ENCODE measurements at regions not wholly inside any gene's neighbourhood (a gene's known extent, or its start where the extent isn't known, plus 50 kb on each side); places are given as distances from the start of the nearest gene placed in this dataset.
A peak's percentile ranks its signal among the peaks of the same experiment; 100 is the strongest.

- Histone ChIP-seq H2AFZ (ENCODE audit: low read depth, low read length) (no peak overlapping the region), H3K4me3 (ENCODE audit: insufficient read depth in 1 of 2, low read depth in 1 of 2, low read length in 2 of 2) (no peak overlapping the region), H3K18ac (ENCODE audit: low read depth in 1 of 2, low read length in 2 of 2) (no peak overlapping the region), H4K91ac (ENCODE audit: low read length) (no peak overlapping the region), H3K27me3 (ENCODE audit: control insufficient read depth in 1 of 2, insufficient read depth in 1 of 2, low read length in 2 of 2) (peaks cover 0 to under 1% of the 10 kb centered on the region in 2 experiments), H3K36me3 (ENCODE audit: control insufficient read depth in 1 of 2, insufficient read depth in 2 of 2, low read depth in 1 of 2, low read length in 2 of 2) (no peaks in the 10 kb centered on the region), H2BK15ac (ENCODE audit: low read depth, poor library complexity, severe bottlenecking) (no peak overlapping the region), H3K14ac (ENCODE audit: low read length in 2 of 2) (no peak overlapping the region), H2AK5ac (ENCODE audit: low read length, severe bottlenecking) (no peak overlapping the region), H2BK120ac (ENCODE audit: low read depth, low read length) (no peak overlapping the region), H2BK12ac (ENCODE audit: low read length in 2 of 2) (no peak overlapping the region), H3K23ac (ENCODE audit: low read length in 2 of 2) (no peak overlapping the region), H3K9me3 (ENCODE audit: control insufficient read depth, low read length) (peaks cover 1% of the 10 kb centered on the region), H3K9ac (ENCODE audit: low read length) (no peak overlapping the region), H3K4me2 (ENCODE audit: low read length, poor library complexity, severe bottlenecking) (no peak overlapping the region), H2BK5ac (ENCODE audit: low read depth, low read length, poor library complexity, severe bottlenecking) (no peak overlapping the region), H3K4ac (ENCODE audit: low read depth in 1 of 2, low read length in 2 of 2) (no peak overlapping the region), H3K4me1 (ENCODE audit: control insufficient read depth, insufficient read depth, low read depth, low read length) (no peaks in the 10 kb centered on the region), H3K27ac (ENCODE audit: low read length, poor library complexity, severe bottlenecking) (no peak overlapping the region), H4K8ac (ENCODE audit: low read length) (no peak overlapping the region), H3K79me1 (replicated peaks; ENCODE audit: low read length, poor library complexity, severe bottlenecking) (no peaks in the 10 kb centered on the region)
- 54% methylated on average over 6 of the region's 6 CpGs for WGBS
- no peak for DNase-seq
Observed at GRCh38 chr7:67470256-67470751, 473.7 kb downstream of the TYW1 start.

GRCh38 chr7:67475293-67475692 lies 478.7 kb downstream of the TYW1 start:
- WGBS, result 82% methylated on average over 1 of the region's 1 CpG
- Histone ChIP-seq H3K4ac (ENCODE audit: low read depth in 1 of 2, low read length in 2 of 2) (no peak overlapping the region), H3K4me2 (ENCODE audit: low read length, poor library complexity, severe bottlenecking) (no peak overlapping the region), H2BK5ac (ENCODE audit: low read depth, low read length, poor library complexity, severe bottlenecking) (no peak overlapping the region), H3K14ac (ENCODE audit: low read length in 2 of 2) (no peak overlapping the region), H2BK120ac (ENCODE audit: low read depth, low read length) (no peak overlapping the region), H3K4me3 (ENCODE audit: insufficient read depth in 1 of 2, low read depth in 1 of 2, low read length in 2 of 2) (no peak overlapping the region), H3K18ac (ENCODE audit: low read depth in 1 of 2, low read length in 2 of 2) (no peak overlapping the region), H3K79me1 (replicated peaks; ENCODE audit: low read length, poor library complexity, severe bottlenecking) (no peaks in the 10 kb centered on the region), H2AFZ (ENCODE audit: low read depth, low read length) (no peak overlapping the region), H3K23ac (ENCODE audit: low read length in 2 of 2) (no peak overlapping the region), H3K36me3 (ENCODE audit: control insufficient read depth in 1 of 2, insufficient read depth in 2 of 2, low read depth in 1 of 2, low read length in 2 of 2) (no peaks in the 10 kb centered on the region), H3K4me1 (ENCODE audit: control insufficient read depth, insufficient read depth, low read depth, low read length) (no peaks in the 10 kb centered on the region), H3K27me3 (ENCODE audit: control insufficient read depth in 1 of 2, insufficient read depth in 1 of 2, low read length in 2 of 2) (peaks cover 0 to 2% of the 10 kb centered on the region in 2 experiments), H3K9ac (ENCODE audit: low read length) (no peak overlapping the region), H2BK15ac (ENCODE audit: low read depth, poor library complexity, severe bottlenecking) (no peak overlapping the region), H3K9me3 (ENCODE audit: control insufficient read depth, low read length) (no peaks in the 10 kb centered on the region), H2AK5ac (ENCODE audit: low read length, severe bottlenecking) (no peak overlapping the region), H3K27ac (ENCODE audit: low read length, poor library complexity, severe bottlenecking) (no peak overlapping the region), H4K8ac (ENCODE audit: low read length) (no peak overlapping the region), H2BK12ac (ENCODE audit: low read length in 2 of 2) (no peak overlapping the region), H4K91ac (ENCODE audit: low read length) (no peak overlapping the region)
- no peak for DNase-seq

GRCh38 chr7:67478066-67478465 lies 481.4 kb downstream of the TYW1 start:
- no peak overlapping the region for H2BK15ac ChIP-seq (ENCODE audit: low read depth, poor library complexity, severe bottlenecking)
- no peak overlapping the region for H3K4me2 ChIP-seq (ENCODE audit: low read length, poor library complexity, severe bottlenecking)
- H3K27ac ChIP-seq (ENCODE audit: low read length, poor library complexity, severe bottlenecking), result no peak overlapping the region
- no peaks in the 10 kb centered on the region for H3K79me1 ChIP-seq (replicated peaks; ENCODE audit: low read length, poor library complexity, severe bottlenecking)
- no peak overlapping the region for H3K4me3 ChIP-seq (ENCODE audit: insufficient read depth in 1 of 2, low read depth in 1 of 2, low read length in 2 of 2)
- no peak overlapping the region for H3K9ac ChIP-seq (ENCODE audit: low read length)
- H4K8ac ChIP-seq (ENCODE audit: low read length), result no peak overlapping the region
- H4K91ac ChIP-seq (ENCODE audit: low read length), result no peak overlapping the region
- no peaks in the 10 kb centered on the region for H3K36me3 ChIP-seq (ENCODE audit: control insufficient read depth in 1 of 2, insufficient read depth in 2 of 2, low read depth in 1 of 2, low read length in 2 of 2)
- H3K4me1 ChIP-seq (ENCODE audit: control insufficient read depth, insufficient read depth, low read depth, low read length), result no peaks in the 10 kb centered on the region
- WGBS, result 69% methylated on average over 6 of the region's 6 CpGs
- H3K9me3 ChIP-seq (ENCODE audit: control insufficient read depth, low read length), result no peaks in the 10 kb centered on the region
- H2BK12ac ChIP-seq (ENCODE audit: low read length in 2 of 2), result no peak overlapping the region
- H2BK120ac ChIP-seq (ENCODE audit: low read depth, low read length), result no peak overlapping the region
- H3K18ac ChIP-seq (ENCODE audit: low read depth in 1 of 2, low read length in 2 of 2), result no peak overlapping the region
- no peak overlapping the region for H2BK5ac ChIP-seq (ENCODE audit: low read depth, low read length, poor library complexity, severe bottlenecking)
- DNase-seq, result no peak
- no peak overlapping the region for H3K4ac ChIP-seq (ENCODE audit: low read depth in 1 of 2, low read length in 2 of 2)
- H3K27me3 ChIP-seq (ENCODE audit: control insufficient read depth in 1 of 2, insufficient read depth in 1 of 2, low read length in 2 of 2), result peaks cover 3 to 17% of the 10 kb centered on the region in 2 experiments
- H2AFZ ChIP-seq (ENCODE audit: low read depth, low read length), result no peak overlapping the region
- no peak overlapping the region for H3K23ac ChIP-seq (ENCODE audit: low read length in 2 of 2)
- H2AK5ac ChIP-seq (ENCODE audit: low read length, severe bottlenecking), result no peak overlapping the region
- H3K14ac ChIP-seq (ENCODE audit: low read length in 2 of 2), result no peak overlapping the region

- H4K8ac ChIP-seq (ENCODE audit: low read length), result no peak overlapping the region
- peak overlapping the region; percentile 47 for H2AFZ ChIP-seq (ENCODE audit: low read depth, low read length)
Observed at GRCh38 chr7:67484244-67484751, 487.7 kb downstream of the TYW1 start.

More at GRCh38 chr7:67484244-67484751, 487.7 kb downstream of the TYW1 start:
- Histone ChIP-seq H2BK15ac (ENCODE audit: low read depth, poor library complexity, severe bottlenecking) (no peak overlapping the region), H3K4me2 (ENCODE audit: low read length, poor library complexity, severe bottlenecking) (peak overlapping the region; percentile 76), H3K4me1 (ENCODE audit: control insufficient read depth, insufficient read depth, low read depth, low read length) (peaks cover 2% of the 10 kb centered on the region), H3K79me1 (replicated peaks; ENCODE audit: low read length, poor library complexity, severe bottlenecking) (no peaks in the 10 kb centered on the region), H2BK120ac (ENCODE audit: low read depth, low read length) (no peak overlapping the region), H3K14ac (ENCODE audit: low read length in 2 of 2) (no peak overlapping the region), H3K27ac (ENCODE audit: low read length, poor library complexity, severe bottlenecking) (no peak overlapping the region), H2BK12ac (ENCODE audit: low read length in 2 of 2) (no peak overlapping the region), H3K18ac (ENCODE audit: low read depth in 1 of 2, low read length in 2 of 2) (no peak overlapping the region), H3K4me3 (ENCODE audit: insufficient read depth in 1 of 2, low read depth in 1 of 2, low read length in 2 of 2) (peak overlapping the region in 1 of 2 experiments; percentile 41), H3K9me3 (ENCODE audit: control insufficient read depth, low read length) (no peaks in the 10 kb centered on the region), H3K9ac (ENCODE audit: low read length) (no peak overlapping the region), H3K27me3 (ENCODE audit: control insufficient read depth in 1 of 2, insufficient read depth in 1 of 2, low read length in 2 of 2) (peaks cover 3 to 26% of the 10 kb centered on the region in 2 experiments), H3K36me3 (ENCODE audit: control insufficient read depth in 1 of 2, insufficient read depth in 2 of 2, low read depth in 1 of 2, low read length in 2 of 2) (no peaks in the 10 kb centered on the region), H2AK5ac (ENCODE audit: low read length, severe bottlenecking) (no peak overlapping the region), H4K91ac (ENCODE audit: low read length) (no peak overlapping the region), H3K23ac (ENCODE audit: low read length in 2 of 2) (no peak overlapping the region), H3K4ac (ENCODE audit: low read depth in 1 of 2, low read length in 2 of 2) (no peak overlapping the region), H2BK5ac (ENCODE audit: low read depth, low read length, poor library complexity, severe bottlenecking) (no peak overlapping the region)
- DNase-seq, result peak; percentile 39
- 1% methylated on average over 13 of the region's 13 CpGs for WGBS
